HG03097 (cell line): ENCODE measurements at regions not wholly inside any gene's neighbourhood (a gene's known extent, or its start where the extent isn't known, plus 50 kb on each side); places are given as distances from the start of the nearest gene placed in this dataset.
A peak's percentile ranks its signal among the peaks of the same experiment; 100 is the strongest.

Experiments
- ATAC-seq: cut with Tn5 transposase; IDR thresholded peaks from one replicate; pipeline ENCODE4 v1.9.1; 2021; ENCODE audit not compliant: unreplicated experiment, low FRiP score

GRCh38 chr10:77710759-77711682 is 73.4 kb upstream of the KCNMA1 start:
- peak; percentile 94 for ATAC-seq

DNA sequence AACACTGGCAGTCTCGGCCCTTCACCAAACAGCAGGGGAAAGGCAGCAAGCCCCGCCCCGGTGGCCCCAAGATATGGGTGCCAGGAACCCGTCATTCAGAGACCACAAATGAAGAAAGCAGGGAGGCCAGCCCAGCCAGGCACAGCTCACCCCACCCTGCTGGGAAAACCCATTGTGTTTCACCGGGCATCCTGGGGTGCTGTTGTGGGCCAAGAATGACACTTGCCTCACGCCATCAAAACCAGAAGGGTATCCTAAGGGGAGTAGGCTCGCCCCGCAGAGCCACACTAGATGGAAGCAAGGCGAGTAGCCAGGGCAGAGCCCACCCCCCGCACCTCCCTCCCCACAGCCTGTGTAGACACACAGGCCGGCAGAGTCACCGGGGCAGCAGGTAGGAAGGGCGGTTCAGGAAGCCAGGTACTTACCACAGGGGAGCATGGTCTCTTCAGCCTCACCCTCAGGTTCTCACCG is 72.5 kb upstream of the KCNMA1 start:
- no peak for ATAC-seq

DNA sequence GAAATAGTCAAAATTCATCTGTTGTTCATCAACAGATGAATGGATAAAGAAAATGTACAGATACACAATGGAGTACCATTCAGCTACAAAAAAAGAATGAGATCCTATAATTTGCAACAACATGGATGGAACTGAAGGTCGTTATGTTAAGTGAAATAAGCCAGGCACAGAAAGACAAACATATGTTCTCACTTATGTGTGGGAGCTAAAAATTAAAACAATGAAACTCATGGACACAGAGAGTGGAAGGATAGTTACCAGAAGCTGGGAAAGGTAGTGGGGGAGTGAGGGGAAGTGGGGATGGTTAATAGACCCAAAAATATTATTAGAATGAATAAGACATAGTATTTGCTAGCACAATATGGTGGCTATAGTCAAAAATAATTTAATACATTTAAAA is 70.0 kb upstream of the KCNMA1 start:
- ATAC-seq, result no peak

- no peak for ATAC-seq
Measured at GRCh38 chr10:77702166-77702565, 64.6 kb upstream of the KCNMA1 start.

GRCh38 chr10:77700086-77700485 is 62.5 kb upstream of the KCNMA1 start:
- no peak for ATAC-seq

DNA sequence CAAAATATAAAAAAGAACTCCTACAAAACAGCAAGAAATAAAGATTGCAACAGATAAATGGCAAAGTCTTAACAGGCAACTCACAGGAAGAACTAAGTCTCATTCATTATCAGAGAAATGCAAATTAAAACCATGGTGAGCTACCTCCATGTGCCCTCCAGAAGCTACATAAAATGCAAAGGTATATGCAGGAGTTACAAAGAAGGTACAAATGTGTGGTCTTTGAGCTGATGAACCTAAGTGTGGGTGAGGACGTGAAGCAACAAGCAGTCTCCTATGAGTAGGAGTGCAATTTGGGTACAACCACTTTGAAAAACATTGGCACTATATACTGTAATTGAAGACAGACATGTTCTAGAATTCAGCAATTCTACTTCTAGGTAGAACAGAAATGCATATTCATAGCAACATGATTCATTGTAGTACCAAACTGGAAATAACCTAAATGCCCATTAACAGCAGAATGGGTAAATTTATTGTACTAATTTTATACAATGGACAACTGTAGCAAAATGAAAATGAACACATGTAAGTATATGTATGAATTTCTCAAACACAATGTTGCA is 61.6 kb upstream of the KCNMA1 start:
- ATAC-seq, result no peak

GRCh38 chr10:77698267-77698931 is 60.8 kb upstream of the KCNMA1 start:
- no peak for ATAC-seq

DNA sequence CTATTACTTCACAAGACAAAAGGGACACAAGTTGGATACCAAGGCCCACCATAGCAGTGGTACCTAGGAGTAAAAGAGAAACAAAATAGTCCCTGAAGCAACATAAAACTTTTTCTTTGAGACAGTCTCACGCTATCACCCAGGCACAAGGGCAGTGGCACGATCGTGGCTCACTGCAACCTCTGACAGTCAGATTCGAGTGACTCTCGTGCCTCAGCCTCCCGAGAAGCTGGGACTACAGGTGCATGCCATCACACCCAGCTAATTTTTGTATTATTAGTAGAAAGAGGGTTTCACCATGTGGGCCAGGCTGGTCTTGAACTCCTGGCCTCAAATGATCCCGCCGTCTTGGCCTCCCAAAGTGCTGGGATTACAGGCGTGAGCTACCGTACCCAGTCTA is 59.0 kb upstream of the KCNMA1 start:
- no peak for ATAC-seq

GRCh38 chr10:77695186-77695585 is 57.6 kb upstream of the KCNMA1 start:
- ATAC-seq, result no peak

DNA sequence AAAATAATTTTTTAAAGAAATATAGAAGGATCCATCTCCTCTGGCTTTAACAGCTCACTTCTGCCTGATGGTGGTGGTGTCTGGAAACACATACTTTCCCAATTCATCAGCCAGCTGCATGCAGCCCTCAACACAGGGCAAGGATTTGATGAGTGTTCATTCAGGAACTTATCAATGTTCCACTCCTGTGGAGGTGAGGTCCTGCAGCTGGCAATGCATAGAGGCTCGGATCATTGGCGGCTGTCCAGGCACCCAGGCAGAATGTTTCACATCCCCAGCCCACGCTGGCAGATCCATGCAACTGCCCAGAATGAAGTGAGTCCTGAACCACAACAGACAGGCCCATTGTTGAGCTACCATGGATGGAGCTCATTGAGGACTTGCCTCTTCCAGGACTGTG is 55.2 kb upstream of the KCNMA1 start:
- no peak for ATAC-seq

DNA sequence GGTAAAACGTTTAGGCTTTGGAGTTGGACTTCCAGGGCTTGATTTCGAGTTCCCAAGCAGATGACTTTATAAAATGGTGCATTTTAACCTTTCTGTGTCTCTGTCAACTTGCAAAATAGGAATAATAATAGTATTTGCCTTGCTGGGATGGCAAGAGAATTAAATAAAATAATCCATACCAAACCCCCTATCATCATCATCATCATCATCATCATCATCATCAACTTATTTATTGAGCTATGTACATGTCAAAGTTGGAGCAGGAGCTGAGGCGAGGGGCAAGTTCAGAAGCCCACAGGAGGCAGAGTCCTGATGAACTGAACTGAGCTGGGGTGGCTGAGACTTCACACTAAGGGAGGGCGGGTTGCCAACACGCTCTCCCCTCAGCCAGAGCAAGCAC is 51.7 kb upstream of the KCNMA1 start:
- ATAC-seq, result no peak

- ATAC-seq, result no peak
Measured at GRCh38 chr10:77687621-77688020, 50.0 kb upstream of the KCNMA1 start.
